H9 (cell line): ENCODE measurements at regions not wholly inside any gene's neighbourhood (a gene's known extent, or its start where the extent isn't known, plus 50 kb on each side); places are given as distances from the start of the nearest gene placed in this dataset.

Source experiments
- DNase-seq: peaks from one replicate; pipeline ENCODE4 v3.0.0-alpha.2; 2017
- H2AFZ ChIP-seq: one replicate; pipeline ENCODE4 v1.6.1; 2013; ENCODE audit warnings: mild to moderate bottlenecking, low read length, control low read depth, moderate library complexity
- H2AK5ac ChIP-seq: 2 replicates; pipeline ENCODE4 v1.6.1; 2013; ENCODE audit warnings: low read length, control low read depth, mixed read lengths; ENCODE audit not compliant: insufficient read length
- H2BK120ac ChIP-seq: one replicate; pipeline ENCODE4 v1.6.1; 2013; ENCODE audit warnings: low read depth, mild to moderate bottlenecking, low read length, control low read depth, inconsistent platforms; ENCODE audit not compliant: poor library complexity, severe bottlenecking
- H2BK12ac ChIP-seq: 2 replicates; pipeline ENCODE4 v1.6.1; 2013; ENCODE audit warnings: low read length, control low read depth, mixed read lengths, low read depth; ENCODE audit not compliant: insufficient read length
- H2BK15ac ChIP-seq: 2 replicates; pipeline ENCODE4 v1.6.1; 2013; ENCODE audit warnings: low read depth, low read length, control low read depth
- H2BK20ac ChIP-seq: one replicate; pipeline ENCODE4 v1.6.1; 2013; ENCODE audit warnings: low read depth, mild to moderate bottlenecking, low read length, control low read depth, inconsistent platforms; ENCODE audit not compliant: poor library complexity, severe bottlenecking
- H2BK5ac ChIP-seq: 2 replicates; pipeline ENCODE4 v1.6.1; 2013; ENCODE audit warnings: low read length, control low read depth, mixed read lengths; ENCODE audit not compliant: insufficient read length
- H3K14ac ChIP-seq: 2 replicates; pipeline ENCODE4 v1.6.1; 2013; ENCODE audit warnings: low read length, control low read depth; ENCODE audit not compliant: insufficient read depth
- H3K18ac ChIP-seq: 2 replicates; pipeline ENCODE4 v1.6.1; 2013; ENCODE audit warnings: low read depth, mild to moderate bottlenecking, mixed read lengths, low read length, control low read depth; ENCODE audit not compliant: insufficient read length
- H3K23ac ChIP-seq: 2 replicates; pipeline ENCODE4 v1.6.1; 2013; ENCODE audit warnings: low read length, control low read depth, mixed read lengths, low read depth; ENCODE audit not compliant: insufficient read length
- H3K23me2 ChIP-seq: 2 replicates; pipeline ENCODE4 v1.6.1; 2013; ENCODE audit warnings: low read depth, mild to moderate bottlenecking, mixed read lengths, low read length, control low read depth; ENCODE audit not compliant: insufficient read length, poor library complexity, severe bottlenecking
- H3K27ac ChIP-seq: 2 replicates; pipeline ENCODE4 v1.5.1; 2013; ENCODE audit warnings: low read length, control low read depth, mixed read lengths, low read depth; ENCODE audit not compliant: insufficient read length
- H3K27me3 ChIP-seq: 2 replicates; pipeline ENCODE4 v1.6.1; 2013; ENCODE audit warnings: low read length, control low read depth, inconsistent platforms; ENCODE audit not compliant: insufficient read depth
- H3K4ac ChIP-seq: 2 replicates; pipeline ENCODE4 v1.6.1; 2013; ENCODE audit warnings: low read depth, mild to moderate bottlenecking, control low read depth, inconsistent platforms, low read length, moderate library complexity
- H3K4me1 ChIP-seq: 2 replicates; pipeline ENCODE4 v1.6.1; 2013; ENCODE audit warnings: low read length, control low read depth, inconsistent platforms; ENCODE audit not compliant: insufficient read depth
- H3K4me2 ChIP-seq: 2 replicates; pipeline ENCODE4 v1.6.1; 2013; ENCODE audit warnings: low read length, control low read depth, mixed read lengths; ENCODE audit not compliant: insufficient read length, insufficient read depth
- H3K56ac ChIP-seq: 2 replicates; pipeline ENCODE4 v1.6.1; 2013; ENCODE audit warnings: low read depth, mild to moderate bottlenecking, mixed read lengths, low read length, control low read depth; ENCODE audit not compliant: insufficient read length
- H3K79me1 ChIP-seq: 2 replicates; pipeline ENCODE4 v1.6.1; 2013; ENCODE audit warnings: low read depth, mild to moderate bottlenecking, moderate library complexity, low read length, control low read depth, inconsistent platforms; ENCODE audit not compliant: insufficient read depth, poor library complexity, severe bottlenecking
- H3K79me2 ChIP-seq: 2 replicates; pipeline ENCODE4 v1.6.1; 2013; ENCODE audit warnings: low read length, control low read depth, inconsistent platforms; ENCODE audit not compliant: insufficient read depth
- H3K9ac ChIP-seq: 2 replicates; pipeline ENCODE4 v1.6.1; 2013; ENCODE audit warnings: low read length, control low read depth, mixed read lengths; ENCODE audit not compliant: insufficient read length; ENCODE audit errors: extremely low read depth
- H3K9me3 ChIP-seq: one replicate; pipeline ENCODE4 v1.6.1; 2013; ENCODE audit warnings: low read depth, low read length, inconsistent platforms; ENCODE audit not compliant: control insufficient read depth
- H3T11ph ChIP-seq: one replicate; pipeline ENCODE4 v1.6.1; 2013; ENCODE audit warnings: mild to moderate bottlenecking, low read length, control low read depth, inconsistent platforms
- H4K20me1 ChIP-seq: one replicate; pipeline ENCODE4 v1.6.1; 2013; ENCODE audit not compliant: control insufficient read depth, insufficient read length, insufficient read depth
- H4K5ac ChIP-seq: 2 replicates; pipeline ENCODE4 v1.6.1; 2013; ENCODE audit warnings: low read depth, mild to moderate bottlenecking, mixed read lengths, low read length, control low read depth; ENCODE audit not compliant: insufficient read length
- H4K8ac ChIP-seq: replicated peaks from 2 replicates; pipeline ENCODE4 v1.6.1; 2013; ENCODE audit warnings: low read length, control low read depth, mixed read lengths, low read depth; ENCODE audit not compliant: insufficient read length
- H4K91ac ChIP-seq: 2 replicates; pipeline ENCODE4 v1.6.1; 2013; ENCODE audit warnings: low read depth, mild to moderate bottlenecking, moderate library complexity, mixed read lengths, low read length, control low read depth; ENCODE audit not compliant: insufficient read length
- H3K27ac Mint-ChIP-seq, 3 experiments: 2 replicates in 2 of 3; 3 replicates in 1 of 3; pipeline ENCODE4 v1.8.0; 2020 to 2021; ENCODE audit warnings: mixed read lengths in 3 of 3, mild to moderate bottlenecking in 1 of 3, moderate library complexity in 1 of 3
- H3K27me3 Mint-ChIP-seq: 2 replicates; pipeline ENCODE4 v1.8.0; 2021; ENCODE audit warnings: low read depth, mild to moderate bottlenecking, moderate library complexity, mixed read lengths
- H3K36me3 Mint-ChIP-seq, 3 experiments: 2 replicates in 2 of 3; 3 replicates in 1 of 3; pipeline ENCODE4 v1.8.0; 2020 to 2021; ENCODE audit warnings: low read depth in 3 of 3, mixed read lengths in 3 of 3; ENCODE audit not compliant: insufficient read depth in 1 of 3
- H3K4me1 Mint-ChIP-seq, 2 experiments: 2 replicates each; pipeline ENCODE4 v1.8.0; 2020; ENCODE audit warnings: mixed read lengths in 2 of 2
- H3K4me3 Mint-ChIP-seq, 2 experiments: 2 replicates in 1 of 2; 3 replicates in 1 of 2; pipeline ENCODE4 v1.8.0; 2020 to 2021; ENCODE audit warnings: mild to moderate bottlenecking in 2 of 2, mixed read lengths in 2 of 2, moderate library complexity in 1 of 2
- H3K9me3 Mint-ChIP-seq, 2 experiments: 2 replicates in 1 of 2; 3 replicates in 1 of 2; pipeline ENCODE4 v1.8.0; 2020; ENCODE audit warnings: mild to moderate bottlenecking in 2 of 2, mixed read lengths in 2 of 2, moderate library complexity in 1 of 2
- CTCF ChIP-seq: fragments of 200-600 bp; sonication (generic); conservative IDR thresholded peaks from 3 replicates; pipeline ENCODE4 v1.8.0; 2021; ENCODE audit warnings: antibody characterized with exemption, mild to moderate bottlenecking
- WGBS: extraction: QIAGEN DNeasy Blood & Tissue Kit; methylation state at CpG from one replicate; pipeline ENCODE4 v1.1.7; 2013; ENCODE audit warnings: missing lambda C conversion rate, low lambda C conversion rate, mixed read lengths; ENCODE audit not compliant: insufficient read length; ENCODE audit errors: extremely low coverage; 5-methylcytosine and 5-hydroxymethylcytosine counted together

- Histone ChIP-seq H3K4ac (no peak overlapping the region), H2AK5ac (no peak overlapping the region), H2BK12ac (no peak overlapping the region), H3K23me2 (peaks cover 3% of the 10 kb centered on the region), H3K4me1 (no peaks in the 10 kb centered on the region; the same call in 1 of the 2 replicates), H4K8ac (no peak overlapping the region), H3T11ph (no peak overlapping the region), H3K14ac (no peak overlapping the region), H4K5ac (no peak overlapping the region), H3K79me2 (no peaks in the 10 kb centered on the region), H2BK15ac (no peak overlapping the region), H4K20me1 (no peaks in the 10 kb centered on the region), H4K91ac (no peak overlapping the region), H3K27me3 (no peaks in the 10 kb centered on the region), H2AFZ (no peak overlapping the region), H2BK5ac (no peak overlapping the region), H3K27ac (no peak overlapping the region), H3K18ac (no peak overlapping the region), H3K56ac (no peak overlapping the region), H3K9me3 (peaks cover 9% of the 10 kb centered on the region), H2BK120ac (no peak overlapping the region), H3K4me2 (no peak overlapping the region), H3K23ac (no peak overlapping the region), H2BK20ac (no peak overlapping the region), H3K79me1 (no peaks in the 10 kb centered on the region), H3K9ac (no peak overlapping the region)
- DNase-seq = no peak
- Mint-ChIP-seq H3K9me3 (peaks cover 23 to 33% of the 10 kb centered on the region in 2 experiments), H3K27me3 (0 out of 2 replicates have a peak, but pooled peaks cover 3% of the 10 kb centered on the region), H3K4me3 (no peak overlapping the region), H3K27ac (no peak overlapping the region), H3K4me1 (peaks cover 3 to 6% of the 10 kb centered on the region in 2 experiments; a peak in 3 of 4 replicates), H3K36me3 (peaks cover 10 to 23% (median 21%) of the 10 kb centered on the region in 3 experiments)
- TF ChIP-seq CTCF = no peak
- WGBS = no CpG with 5 or more reads among the region's 1 CpG
Measured at GRCh38 chr5:54807421-54807820, 178.0 kb downstream of the ESM1 start.
